SIG-M5 treated with dmso at 0.1 percent for 504 hours (cell line): ENCODE measurements at regions not wholly inside any gene's neighbourhood (a gene's known extent, or its start where the extent isn't known, plus 50 kb on each side); places are given as distances from the start of the nearest gene placed in this dataset.
"Not testable (repeated sequence)": the region's sequence is repeated elsewhere in the genome, so short reads cannot be mapped to it uniquely, and the experiment has no call there.

Source experiments
- DNase-seq: peaks from one replicate; lab custom pipeline; 2025; ENCODE audit not compliant: unreplicated experiment; lab: John Stamatoyannopoulos, UW

GRCh38 chr6:137968901-137969300 is 101.8 kb downstream of the TNFAIP3 start:
- peak; percentile 90 for DNase-seq

- DNase-seq = no peak
These were observed 102.8 kb downstream of the TNFAIP3 start for GRCh38 chr6:137969874-137970273.

- no peak for DNase-seq
These were observed 103.3 kb downstream of the TNFAIP3 start for GRCh38 chr6:137970368-137970767.

GRCh38 chr6:137973201-137973600 is 106.1 kb downstream of the TNFAIP3 start:
- no peak for DNase-seq

- peak; percentile 51 for DNase-seq
These were observed 108.3 kb downstream of the TNFAIP3 start for GRCh38 chr6:137975188-137975940.

GRCh38 chr6:137976430-137976829 is 109.4 kb downstream of the TNFAIP3 start:
- no peak for DNase-seq

GRCh38 chr6:137977206-137977605 is 110.1 kb downstream of the TNFAIP3 start:
- no peak for DNase-seq

- no peak for DNase-seq
These were observed 110.8 kb downstream of the TNFAIP3 start for GRCh38 chr6:137977814-137978213.

GRCh38 chr6:137978252-137978896 is 111.3 kb downstream of the TNFAIP3 start:
- no peak for DNase-seq

- not testable (repeated sequence) for DNase-seq
These were observed 112.2 kb downstream of the TNFAIP3 start for GRCh38 chr6:137979263-137979662.

GRCh38 chr6:137980777-137981176 is 113.7 kb downstream of the TNFAIP3 start:
- DNase-seq = no peak

- DNase-seq = no peak
These were observed 114.7 kb downstream of the TNFAIP3 start for GRCh38 chr6:137981758-137982157.

GRCh38 chr6:137982418-137983189 is 115.5 kb downstream of the TNFAIP3 start:
- DNase-seq = no peak

GRCh38 chr6:137983269-137983668 is 116.2 kb downstream of the TNFAIP3 start:
- DNase-seq = no peak

GRCh38 chr6:137989664-137990063 is 117.6 kb downstream of the PERP start:
- no peak for DNase-seq

- DNase-seq = no peak
These were observed 111.8 kb downstream of the PERP start for GRCh38 chr6:137995371-137995770.

- DNase-seq = no peak
These were observed 108.7 kb downstream of the PERP start for GRCh38 chr6:137998461-137999019.

- no peak for DNase-seq
These were observed 107.4 kb downstream of the PERP start for GRCh38 chr6:137999815-138000214.

- DNase-seq = peak; percentile 16
These were observed 106.3 kb downstream of the PERP start for GRCh38 chr6:138000941-138001340.

- DNase-seq = peak; percentile 47
These were observed 105.4 kb downstream of the PERP start for GRCh38 chr6:138001750-138002349.
